ENCODE measurements at regions not wholly inside any gene's neighbourhood (a gene's known extent, or its start where the extent isn't known, plus 50 kb on each side); places are given as distances from the start of the nearest gene placed in this dataset.
"Not testable (repeated sequence)": the region's sequence is repeated elsewhere in the genome, so short reads cannot be mapped to it uniquely, and the experiment has no call there.

DNA sequence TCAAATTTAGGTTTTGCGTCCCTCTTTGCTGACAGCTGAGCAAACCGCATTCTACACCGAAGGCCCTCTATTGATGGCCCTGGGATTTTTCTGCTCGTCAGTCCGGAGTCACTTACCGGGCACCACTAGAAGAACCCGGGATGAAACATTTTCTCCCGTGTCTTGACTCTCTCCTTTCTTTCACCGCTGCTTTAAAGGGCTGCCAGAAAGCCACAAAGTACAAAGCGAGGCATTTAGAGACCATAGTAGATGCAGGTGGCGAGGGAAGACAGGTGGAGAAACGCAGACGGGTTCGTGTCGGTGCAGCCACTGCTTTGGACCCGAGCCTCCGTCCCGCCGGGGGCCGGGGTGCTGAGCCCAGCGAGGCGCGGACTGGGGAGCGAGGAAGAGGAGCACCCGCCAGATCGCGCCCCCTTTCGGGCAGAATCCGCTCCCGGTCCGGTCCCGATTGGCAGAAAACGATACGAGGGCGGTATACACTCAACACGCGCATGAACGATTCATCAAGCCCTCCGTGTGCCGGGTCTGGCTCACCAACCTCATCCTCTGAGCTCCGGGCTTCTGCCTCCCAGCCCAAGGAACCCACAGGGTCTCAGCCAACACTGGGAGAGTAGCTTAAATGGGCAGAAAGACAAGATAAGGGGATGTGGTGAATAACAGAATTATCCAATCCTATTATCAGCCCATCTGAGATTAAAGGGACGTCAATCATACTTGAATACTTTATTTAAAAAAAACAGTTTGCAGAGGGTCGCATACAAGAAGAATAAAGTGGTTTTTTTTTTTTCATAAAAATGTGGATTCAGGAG is 84.9 kb downstream of the TRIM27 start:
- Mint-ChIP-seq H3K4me1 (peaks cover 24% of the 10 kb centered on the region), H3K27ac (peak overlapping the region; percentile 89), H3K9me3 (no peaks in the 10 kb centered on the region), H3K36me3 (ENCODE audit: low read depth) (peaks cover 8% of the 10 kb centered on the region), H3K27me3 (peaks cover 25% of the 10 kb centered on the region), H3K4me3 (peak overlapping the region; percentile 92)
- intact Hi-C loops (cut with micrococcal nuclease): loop anchor here (1.0 to 5.0 kb wide), 9 partner anchors 24 to 1087 kb away; partner anchors contain the start of gene TRIM27
- ChIA-PET CTCF (interaction anchor here (1.0 to 4.5 kb wide), 14 partner anchors 13 to 844 kb away, joined by 3 to 78 read pairs (median 5); no protein-coding TSS in a partner anchor), POLR2A (interaction anchor here (1.0 to 2.2 kb wide), 8 partner anchors 24 to 178 kb away, joined by 3 to 11 read pairs (median 4); partner anchors contain the start of gene TRIM27)
- DNase-seq (peak; percentile 68), ATAC-seq (ENCODE audit: low read depth) (peak; percentile 79)
- TF ChIP-seq, protein P1, sequence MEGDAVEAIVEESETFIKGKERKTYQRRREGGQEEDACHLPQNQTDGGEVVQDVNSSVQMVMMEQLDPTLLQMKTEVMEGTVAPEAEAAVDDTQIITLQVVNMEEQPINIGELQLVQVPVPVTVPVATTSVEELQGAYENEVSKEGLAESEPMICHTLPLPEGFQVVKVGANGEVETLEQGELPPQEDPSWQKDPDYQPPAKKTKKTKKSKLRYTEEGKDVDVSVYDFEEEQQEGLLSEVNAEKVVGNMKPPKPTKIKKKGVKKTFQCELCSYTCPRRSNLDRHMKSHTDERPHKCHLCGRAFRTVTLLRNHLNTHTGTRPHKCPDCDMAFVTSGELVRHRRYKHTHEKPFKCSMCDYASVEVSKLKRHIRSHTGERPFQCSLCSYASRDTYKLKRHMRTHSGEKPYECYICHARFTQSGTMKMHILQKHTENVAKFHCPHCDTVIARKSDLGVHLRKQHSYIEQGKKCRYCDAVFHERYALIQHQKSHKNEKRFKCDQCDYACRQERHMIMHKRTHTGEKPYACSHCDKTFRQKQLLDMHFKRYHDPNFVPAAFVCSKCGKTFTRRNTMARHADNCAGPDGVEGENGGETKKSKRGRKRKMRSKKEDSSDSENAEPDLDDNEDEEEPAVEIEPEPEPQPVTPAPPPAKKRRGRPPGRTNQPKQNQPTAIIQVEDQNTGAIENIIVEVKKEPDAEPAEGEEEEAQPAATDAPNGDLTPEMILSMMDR (IDR thresholded peaks at IDR 0.05): no peak

DNA sequence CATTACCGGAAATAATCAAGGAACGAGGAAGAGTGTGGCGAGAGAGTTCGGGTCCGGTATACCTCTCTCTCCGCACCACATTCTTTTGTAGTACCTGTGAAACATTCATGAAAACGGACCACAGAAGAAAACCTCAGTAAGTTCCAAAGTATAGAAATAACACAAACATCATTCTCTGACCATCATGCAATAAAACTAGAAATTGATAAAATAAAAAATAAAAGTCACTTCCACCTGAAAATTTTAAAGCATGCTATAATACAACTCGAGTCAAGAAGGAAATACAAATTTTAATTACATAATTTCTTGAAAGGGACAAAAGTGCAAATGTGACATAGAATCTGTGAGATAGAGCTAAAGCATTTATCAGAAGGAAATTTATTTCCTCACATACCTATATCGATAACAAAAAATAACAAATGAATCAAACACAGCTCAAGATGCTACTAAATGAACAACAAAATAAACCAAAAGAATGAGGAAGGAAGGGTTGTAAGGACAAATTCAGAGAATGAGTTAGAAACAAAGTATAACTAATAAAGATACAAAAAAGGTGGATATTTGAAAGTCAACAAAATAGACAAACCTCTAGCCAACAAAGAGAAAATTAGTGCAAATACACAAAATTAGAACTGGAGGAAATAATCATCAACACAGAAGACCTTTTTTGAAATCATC is 84.2 kb downstream of the TRIM27 start:
- Mint-ChIP-seq H3K4me3 (peak overlapping the region; percentile 92), H3K36me3 (ENCODE audit: low read depth) (peaks cover 8% of the 10 kb centered on the region), H3K4me1 (peaks cover 24% of the 10 kb centered on the region), H3K9me3 (no peaks in the 10 kb centered on the region), H3K27ac (no peak overlapping the region), H3K27me3 (peaks cover 30% of the 10 kb centered on the region)
- ChIA-PET POLR2A (interaction anchor here (1.0 to 1.5 kb wide), 2 partner anchors 56 to 102 kb away, joined by 3 read pairs; no protein-coding TSS in a partner anchor), CTCF (interaction anchor here (1.1 to 4.5 kb wide), 8 partner anchors 23 to 843 kb away, joined by 3 to 78 read pairs (median 4); no protein-coding TSS in a partner anchor)
- no peak for ATAC-seq (ENCODE audit: low read depth)
- intact Hi-C loops (cut with micrococcal nuclease): loop anchor here (5.0 kb wide), 2 partner anchors 152 to 1087 kb away; no protein-coding TSS in a partner anchor
- TF ChIP-seq, protein P1 (IDR thresholded peaks at IDR 0.05): no peak
- DNase-seq: no peak

DNA sequence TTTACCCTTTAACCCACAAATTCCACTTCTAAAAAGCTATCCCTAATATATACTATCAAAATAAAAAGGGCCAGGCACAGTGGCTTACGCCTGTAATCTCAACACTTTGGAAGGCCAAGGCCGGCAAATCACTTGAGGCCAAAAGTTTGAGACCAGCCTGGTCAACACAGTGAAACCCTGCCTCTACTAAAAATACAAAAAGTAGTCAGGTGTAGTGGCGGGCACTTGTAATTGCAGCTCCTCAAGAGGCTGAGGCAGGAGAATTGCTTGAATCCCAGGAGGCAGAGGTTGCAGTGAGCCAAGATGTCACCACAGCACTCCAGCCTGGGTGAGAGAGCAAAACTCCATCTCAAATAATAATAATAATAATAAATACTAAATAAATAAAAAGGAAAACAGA is 82.5 kb downstream of the TRIM27 start:
- Mint-ChIP-seq H3K4me1 (peaks cover 24% of the 10 kb centered on the region), H3K27ac (no peak overlapping the region), H3K9me3 (no peaks in the 10 kb centered on the region), H3K27me3 (peaks cover 32% of the 10 kb centered on the region), H3K4me3 (no peak overlapping the region), H3K36me3 (ENCODE audit: low read depth) (peaks cover 8% of the 10 kb centered on the region)
- DNase-seq (no peak), ATAC-seq (ENCODE audit: low read depth) (no peak)
- TF ChIP-seq, protein P1 (IDR thresholded peaks at IDR 0.05): no peak
- ChIA-PET POLR2A (no interaction called here), CTCF (interaction anchor here (1.2 kb wide), 1 partner anchor 175 kb away, joined by 5 read pairs; no protein-coding TSS in a partner anchor)
- intact Hi-C loops (cut with micrococcal nuclease): no loop called here

DNA sequence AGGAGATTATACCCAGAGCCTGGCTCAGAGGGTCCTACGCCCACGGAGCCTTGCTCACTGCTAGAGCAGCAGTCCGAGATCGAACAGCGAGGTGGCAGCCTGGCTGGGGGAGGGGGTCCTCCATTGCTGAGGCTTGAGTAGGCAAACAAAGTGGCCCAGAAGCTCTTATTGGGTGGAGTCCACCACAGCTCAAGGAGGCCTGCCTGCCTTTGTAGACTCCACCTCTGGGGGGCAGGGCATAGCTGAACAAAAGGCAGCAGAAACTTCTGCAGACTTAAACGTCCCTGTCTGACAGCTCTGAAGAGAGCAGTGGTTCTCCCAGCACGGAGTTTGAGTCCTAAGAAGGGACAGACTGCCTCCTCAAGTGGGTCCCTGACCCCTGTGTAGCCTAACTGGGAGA is 75.0 kb downstream of the TRIM27 start:
- CTCF ChIA-PET: interaction anchor here (1.5 kb wide), 1 partner anchor 168 kb away, joined by 4 read pairs; no protein-coding TSS in a partner anchor
- POLR2A ChIA-PET, H3K4me3 Mint-ChIP-seq: not testable (repeated sequence)

More for the DNA sequence above, 75.0 kb downstream of the TRIM27 start:
- H3K27ac Mint-ChIP-seq; H3K4me1 Mint-ChIP-seq; DNase-seq; intact Hi-C loops (cut with micrococcal nuclease); H3K36me3 Mint-ChIP-seq (ENCODE audit: low read depth); H3K9me3 Mint-ChIP-seq; ATAC-seq (ENCODE audit: low read depth): not testable (repeated sequence)
- H3K27me3 Mint-ChIP-seq: peaks cover 38% of the 10 kb centered on the region

Measured in activated B cell treated with CpG ODN at 0.5 μM for 24 hours (primary cell).